ENCODE measurements at regions not wholly inside any gene's neighbourhood (a gene's known extent, or its start where the extent isn't known, plus 50 kb on each side); places are given as distances from the start of the nearest gene placed in this dataset.
A peak's percentile ranks its signal among the peaks of the same experiment; 100 is the strongest.
"Not testable (repeated sequence)": the region's sequence is repeated elsewhere in the genome, so short reads cannot be mapped to it uniquely, and the experiment has no call there.

GRCh38 chr2:239882781-239883180 lies 142.4 kb downstream of the NDUFA10 start:
- no peak for DNase-seq (ENCODE audit: low read depth)

DNA sequence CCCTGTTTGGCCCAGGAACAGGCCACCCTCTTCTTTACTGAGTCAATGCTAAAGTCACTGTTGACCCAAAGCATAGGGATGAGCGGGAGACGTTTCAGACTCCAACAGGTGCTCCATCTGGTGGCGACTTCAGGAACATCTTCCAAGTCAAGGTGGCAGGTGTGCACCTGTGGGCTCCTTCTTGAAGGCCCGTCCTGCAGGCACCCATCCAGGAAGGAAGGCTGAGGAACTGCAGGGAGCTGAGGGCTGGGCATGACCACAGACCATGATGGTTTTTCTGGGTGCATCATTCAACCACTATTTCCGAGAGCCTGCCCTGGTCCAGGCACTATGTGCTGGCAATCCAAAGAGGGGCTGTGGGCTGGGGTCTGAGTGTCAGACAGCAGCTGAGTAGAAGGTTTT lies 142.8 kb downstream of the NDUFA10 start:
- DNase-seq (ENCODE audit: low read depth): peak; percentile 24

DNA sequence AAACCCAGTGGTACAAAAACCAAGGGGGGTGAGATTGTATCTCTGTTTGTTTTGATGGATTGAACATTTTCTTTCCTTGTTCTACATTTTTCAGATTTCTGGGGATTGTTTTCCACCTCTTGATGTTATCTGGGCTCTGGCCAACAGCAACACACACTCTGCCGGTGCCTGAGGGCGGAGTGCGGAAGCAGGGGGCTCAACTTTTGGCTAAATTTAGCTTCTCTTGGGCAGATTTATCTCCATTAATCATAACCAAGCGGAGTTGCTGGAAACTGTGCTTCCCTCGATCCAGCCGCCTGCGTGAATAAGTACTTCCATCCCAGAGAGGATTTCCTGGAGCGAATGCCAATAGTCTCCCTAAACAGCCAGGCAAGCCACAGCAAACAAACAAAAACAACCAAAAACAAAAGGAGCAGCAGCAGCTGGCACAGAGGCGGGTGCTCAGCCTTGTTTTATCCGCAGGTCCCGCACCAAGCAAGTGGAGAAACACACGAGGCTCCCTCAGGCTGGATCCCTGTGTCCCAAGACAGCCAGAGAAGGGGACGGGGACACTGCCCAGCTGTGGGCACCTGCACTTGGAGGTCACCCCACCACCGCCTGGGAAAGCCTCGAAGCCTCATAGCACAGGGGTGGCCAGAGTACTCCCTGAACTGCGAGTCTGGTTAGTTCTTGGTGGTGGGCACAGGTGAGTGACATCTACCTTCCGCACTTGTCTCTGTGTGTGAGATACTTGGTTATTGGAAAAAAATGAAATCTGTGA lies 143.4 kb downstream of the NDUFA10 start:
- DNase-seq (ENCODE audit: low read depth): no peak

GRCh38 chr2:239881031-239881471 lies 144.1 kb downstream of the NDUFA10 start:
- no peak for DNase-seq (ENCODE audit: low read depth)

DNA sequence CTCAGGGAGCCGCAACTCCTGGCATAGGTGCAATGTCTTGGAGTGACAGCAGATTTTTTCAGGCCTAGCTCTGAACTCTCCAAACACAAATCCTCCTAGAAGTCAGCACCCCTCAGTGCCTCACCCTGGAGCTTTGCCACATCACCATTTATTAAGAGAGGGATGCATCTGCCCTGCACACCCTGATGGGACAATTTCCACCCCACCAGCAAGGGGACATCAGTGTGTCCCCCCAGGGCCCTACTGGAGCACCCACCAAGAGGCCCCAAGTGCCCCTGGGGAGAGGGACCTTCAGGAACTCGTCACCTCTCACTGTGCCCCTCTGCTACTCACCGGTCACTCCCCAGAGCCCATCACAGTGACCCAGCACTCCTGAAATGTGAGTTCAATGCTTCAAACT lies 144.7 kb downstream of the NDUFA10 start:
- no peak for DNase-seq (ENCODE audit: low read depth)

DNA sequence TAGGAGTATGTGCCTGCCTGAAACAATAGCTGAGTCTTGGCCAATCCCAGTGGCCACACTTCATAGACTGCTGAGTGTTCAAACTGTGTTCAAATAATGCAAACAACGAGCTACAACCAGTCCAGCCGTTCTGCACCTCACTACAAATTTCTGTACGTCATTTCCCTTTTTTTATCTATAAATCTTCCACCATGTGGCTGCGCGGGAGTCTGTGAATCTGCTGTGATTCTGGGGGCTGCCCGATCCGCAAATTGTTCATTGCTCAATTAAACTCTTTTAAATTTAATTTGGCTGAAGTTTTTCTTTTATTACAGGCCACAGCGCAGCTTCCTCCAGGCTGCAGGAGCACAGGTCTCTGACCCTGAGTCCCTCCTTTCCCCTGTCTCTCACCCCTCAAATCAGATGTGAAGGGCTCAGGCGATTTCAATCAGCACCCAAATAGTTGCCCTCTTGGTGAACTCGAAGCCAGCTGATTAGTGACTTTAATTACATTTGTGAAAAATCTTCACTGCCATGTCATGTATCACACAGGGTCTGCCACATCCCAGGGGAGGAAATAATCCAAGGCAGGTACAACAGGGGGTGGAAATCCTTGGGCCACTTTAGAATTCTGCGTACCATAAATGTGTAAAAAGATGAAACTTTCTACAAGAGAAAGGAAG lies 145.6 kb downstream of the NDUFA10 start:
- no peak for DNase-seq (ENCODE audit: low read depth)

DNA sequence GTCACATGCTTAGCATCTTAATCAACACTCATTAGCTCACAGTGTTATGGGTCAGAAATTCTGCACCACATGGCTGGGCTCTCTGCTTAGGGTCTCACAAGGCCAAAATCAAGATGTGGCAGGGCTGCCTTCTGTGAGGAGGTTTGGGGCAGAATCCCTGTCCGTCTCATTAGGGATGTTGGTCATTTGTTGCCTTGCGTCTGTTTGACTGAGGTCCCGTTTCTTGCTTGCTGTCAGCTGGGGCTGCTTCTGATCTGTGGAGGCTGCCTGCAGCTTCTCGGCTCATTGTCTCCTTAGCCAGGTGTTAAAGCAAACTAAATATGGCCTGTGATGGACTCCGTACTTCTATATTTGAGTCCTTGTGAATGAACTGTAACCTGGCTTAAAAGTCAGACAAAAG lies 146.5 kb downstream of the NDUFA10 start:
- DNase-seq (ENCODE audit: low read depth): no peak

DNA sequence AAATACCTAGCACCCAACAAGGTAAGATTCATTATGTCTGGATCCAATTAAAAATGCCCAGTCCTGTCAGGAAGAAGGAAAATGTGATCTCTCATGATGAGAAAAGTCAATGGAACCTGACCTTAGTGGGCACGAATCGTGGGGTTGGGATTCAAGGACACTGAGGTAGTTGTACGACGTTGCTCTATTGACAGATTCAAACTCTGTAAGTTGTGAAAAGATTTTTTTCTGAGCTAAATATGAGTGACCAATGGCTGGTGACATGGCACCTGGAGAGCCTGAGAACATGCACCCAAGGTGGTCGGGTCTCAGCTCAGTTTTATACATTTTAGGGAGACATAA lies 148.2 kb downstream of the NDUFA10 start:
- no peak for DNase-seq (ENCODE audit: low read depth)

- DNase-seq (ENCODE audit: low read depth): no peak
These were observed 148.7 kb downstream of the NDUFA10 start for GRCh38 chr2:239876271-239876947.

- DNase-seq (ENCODE audit: low read depth): no peak
These were observed 150.3 kb downstream of the NDUFA10 start for GRCh38 chr2:239874636-239875356.

DNA sequence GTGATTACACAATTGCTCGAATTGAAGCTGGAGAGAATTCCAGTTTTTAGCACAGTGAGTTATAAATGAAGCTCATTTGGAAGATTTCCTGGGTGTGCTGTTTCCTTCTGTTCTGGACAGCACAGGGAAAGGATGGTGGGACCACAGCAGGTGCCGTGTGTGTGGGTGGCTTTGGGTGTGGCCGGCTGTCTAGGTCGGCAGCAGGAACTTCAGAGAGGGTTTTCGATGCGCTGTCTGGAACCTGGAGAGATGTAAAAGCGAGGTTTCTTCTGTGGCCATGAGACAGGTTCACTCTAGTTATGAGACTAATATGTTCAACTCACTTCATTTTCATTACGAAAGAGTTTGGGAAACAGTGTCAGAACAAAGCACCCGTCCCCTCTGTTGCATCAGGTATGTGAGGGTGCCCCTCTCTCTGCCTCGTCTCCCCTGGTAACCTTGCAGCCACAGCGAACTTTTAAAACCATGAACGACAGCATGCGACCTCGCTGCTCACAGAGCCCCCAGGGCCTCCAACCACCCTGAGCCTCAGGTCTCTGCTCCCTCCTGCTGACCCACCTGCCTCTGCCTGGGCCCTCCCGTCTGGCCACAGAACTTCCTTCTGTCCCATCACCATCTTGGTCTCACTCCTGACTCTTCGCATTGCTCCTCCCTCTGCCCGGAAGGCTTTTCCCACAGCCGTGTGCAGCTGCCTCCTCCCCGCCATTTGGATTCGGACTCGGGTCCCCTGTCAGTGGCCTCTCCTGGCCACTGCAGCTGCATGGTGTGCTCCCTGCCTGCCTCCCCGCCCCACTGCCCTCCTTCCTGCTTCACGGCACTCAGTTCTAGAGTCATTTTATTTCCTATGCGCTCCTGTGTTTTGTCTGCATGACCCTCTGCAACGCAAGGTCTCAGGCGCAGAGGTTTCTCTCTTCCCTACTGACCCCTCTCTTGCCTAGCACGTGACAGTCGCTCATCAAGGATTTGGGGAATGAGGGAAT lies 151.2 kb downstream of the NDUFA10 start:
- no peak for DNase-seq (ENCODE audit: low read depth)

DNA sequence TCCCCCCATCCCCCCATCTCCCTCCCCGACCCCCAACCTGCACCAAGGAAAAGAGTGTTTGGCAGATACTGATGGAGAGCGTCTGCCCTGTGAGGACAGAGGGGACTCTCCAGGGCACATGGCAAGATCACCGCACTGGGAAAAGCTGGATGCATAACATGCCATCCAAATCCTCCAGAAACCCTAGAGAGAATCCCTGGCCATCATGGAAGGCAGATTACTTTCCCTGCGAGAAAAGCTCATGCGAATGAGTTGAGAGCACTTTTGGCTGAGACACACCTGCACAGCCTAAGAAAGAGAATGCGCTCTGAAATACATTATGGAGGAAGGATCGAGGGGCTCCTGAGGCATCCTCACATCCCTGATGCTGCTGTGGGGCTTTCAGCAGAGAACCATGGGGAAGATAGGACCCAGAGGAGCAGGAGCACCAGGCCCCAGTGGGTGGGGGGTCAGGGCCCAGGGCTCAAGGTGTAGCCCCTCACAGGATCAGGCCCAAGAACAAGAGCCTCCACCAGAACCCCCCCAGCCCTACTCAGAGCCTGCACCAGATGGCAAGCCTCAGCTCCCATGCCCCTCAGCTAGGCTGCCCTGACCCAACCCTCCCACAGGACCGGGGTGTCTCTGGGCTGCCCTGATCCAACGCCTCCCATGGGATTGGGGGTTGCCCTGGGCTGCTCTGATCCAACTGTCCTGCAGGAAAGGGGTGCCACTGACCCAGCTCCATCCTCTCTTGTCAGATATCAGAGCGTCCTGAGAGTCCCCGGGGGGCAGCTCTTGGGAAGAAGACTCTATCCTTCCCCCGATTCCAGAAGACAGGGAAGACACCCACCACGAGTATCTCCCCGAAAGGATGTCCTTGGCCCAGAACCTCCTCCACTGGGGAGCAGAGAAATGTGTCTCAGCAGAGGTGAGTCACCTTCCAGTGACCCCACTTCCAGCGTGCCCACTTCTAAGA lies 153.4 kb downstream of the NDUFA10 start:
- DNase-seq (ENCODE audit: low read depth): no peak

- no peak for DNase-seq (ENCODE audit: low read depth)
These were observed 154.3 kb downstream of the NDUFA10 start for GRCh38 chr2:239870863-239871262.

DNA sequence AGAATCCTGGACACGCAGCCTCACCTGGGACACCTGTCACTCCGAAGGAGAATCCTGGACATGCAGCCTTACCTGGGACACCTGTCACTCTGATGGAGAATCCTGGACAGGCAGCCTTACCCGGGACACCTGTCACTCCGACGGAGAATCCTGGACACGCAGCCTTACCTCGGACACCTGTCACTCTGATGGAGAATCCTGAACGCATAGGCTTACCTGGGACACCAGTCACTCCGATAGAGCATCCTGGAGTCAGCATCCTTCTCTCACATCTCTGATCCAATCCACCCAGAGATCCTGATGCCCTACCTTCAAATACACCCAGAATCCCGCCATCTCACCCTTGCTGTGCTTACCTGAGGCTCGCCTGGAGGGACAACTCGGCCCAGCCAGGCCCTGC lies 154.9 kb downstream of the NDUFA10 start:
- DNase-seq (ENCODE audit: low read depth): no peak

- no peak for DNase-seq (ENCODE audit: low read depth)
These were observed 155.6 kb downstream of the NDUFA10 start for GRCh38 chr2:239869272-239870155.

- DNase-seq (ENCODE audit: low read depth): no peak
These were observed 156.5 kb downstream of the NDUFA10 start for GRCh38 chr2:239868556-239869181.

- no peak for DNase-seq (ENCODE audit: low read depth)
These were observed 158.4 kb downstream of the NDUFA10 start for GRCh38 chr2:239866778-239867177.

DNA sequence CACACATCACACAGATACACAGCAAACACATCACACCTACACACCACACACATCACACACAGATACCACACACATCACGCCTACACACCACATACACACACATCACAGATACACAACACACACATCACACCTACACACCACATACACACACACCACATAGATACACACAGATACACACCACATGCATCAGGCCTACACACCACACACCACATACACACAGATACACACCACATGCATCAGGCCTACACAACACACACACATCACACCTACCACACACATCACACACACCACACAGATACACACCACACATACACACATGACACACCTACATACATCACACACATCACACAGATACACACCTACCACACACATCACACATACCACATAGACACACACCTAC lies 158.8 kb downstream of the NDUFA10 start:
- DNase-seq (ENCODE audit: low read depth): no peak

- DNase-seq (ENCODE audit: low read depth): not testable (repeated sequence)
These were observed 159.3 kb downstream of the NDUFA10 start for GRCh38 chr2:239865856-239866255.
